Epidermal melanocyte (primary cell): ENCODE measurements at regions not wholly inside any gene's neighbourhood (a gene's known extent, or its start where the extent isn't known, plus 50 kb on each side); places are given as distances from the start of the nearest gene placed in this dataset.

Experiments
- DNase-seq: peaks from one replicate; pipeline ENCODE4 v3.0.0; 2011; ENCODE audit warnings: low spot score; ENCODE audit not compliant: insufficient read length

DNA sequence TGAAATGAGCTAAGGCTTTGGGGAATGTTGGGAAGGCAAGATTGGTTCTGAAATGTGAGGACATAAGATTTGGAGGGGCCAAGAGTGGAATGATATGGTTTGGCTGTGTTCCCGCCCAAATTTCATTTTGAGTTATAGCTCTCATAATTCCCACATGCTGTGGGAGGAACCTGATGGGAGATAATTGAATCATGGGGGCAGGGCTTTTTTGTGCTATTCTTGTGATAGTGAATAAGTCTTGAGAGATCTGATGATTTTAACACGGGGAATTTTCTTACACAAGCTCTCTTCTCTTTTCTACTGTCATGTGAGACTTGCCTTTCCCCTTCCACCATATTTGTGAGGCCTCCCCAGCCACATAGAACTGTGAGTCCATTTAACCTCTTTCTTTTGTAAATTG is 157.6 kb upstream of the C1QTNF7 start:
- no peak for DNase-seq

DNA sequence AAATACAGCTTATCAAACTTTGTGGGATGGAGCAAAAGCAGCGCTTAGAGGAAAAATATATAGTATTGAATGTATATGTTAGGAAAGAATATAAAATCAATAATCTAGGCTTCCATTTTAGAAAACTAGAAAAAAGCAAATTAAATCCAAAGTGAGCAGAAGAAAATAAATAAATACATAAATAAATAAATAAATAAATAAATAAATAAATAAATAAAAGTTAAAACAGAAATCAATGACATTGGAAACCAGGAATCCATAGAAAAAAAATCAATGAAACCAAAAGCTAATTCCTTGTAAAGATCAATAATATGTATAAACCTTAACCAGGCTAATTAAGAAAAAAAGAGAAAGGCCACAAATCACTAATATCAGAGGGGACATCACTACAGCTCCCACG is 141.8 kb upstream of the C1QTNF7 start:
- no peak for DNase-seq

DNA sequence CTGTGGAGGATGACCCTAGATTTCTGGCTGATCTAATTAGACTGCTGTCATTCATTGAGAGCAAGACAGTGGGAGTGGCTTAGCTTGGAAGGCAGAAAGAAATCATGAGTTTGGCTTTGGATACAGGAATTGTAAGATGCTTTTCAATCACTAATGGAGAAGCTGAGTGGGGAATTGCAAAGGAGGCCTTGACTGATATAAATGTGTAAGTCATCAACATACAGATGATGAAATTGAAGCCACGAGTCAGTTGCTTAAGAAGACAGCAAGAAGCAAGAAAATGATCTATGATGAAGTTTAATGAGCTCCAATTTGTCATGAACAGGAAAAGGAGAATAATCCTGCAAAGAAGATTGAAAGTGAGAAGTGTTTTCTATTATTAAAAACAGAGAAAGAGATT is 136.7 kb upstream of the C1QTNF7 start:
- DNase-seq: no peak

DNA sequence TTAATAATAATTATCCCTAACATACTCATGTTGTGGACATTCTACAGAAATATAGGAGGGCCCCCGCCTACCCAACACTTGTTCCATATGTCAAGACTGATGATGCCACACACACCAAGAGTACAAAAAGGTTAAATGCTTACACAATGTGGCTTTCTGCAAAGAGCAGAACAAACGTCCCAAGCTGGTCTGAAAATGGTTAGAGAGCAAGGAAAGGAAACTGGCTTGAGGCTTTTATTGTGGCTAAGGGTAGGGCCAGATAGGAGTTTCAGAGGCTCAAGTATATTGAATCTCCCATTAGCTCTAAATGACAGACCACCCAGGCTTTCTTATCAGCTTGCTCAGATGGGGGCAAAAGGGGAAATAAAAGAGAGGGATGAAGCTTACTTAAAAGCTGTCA is 134.1 kb upstream of the C1QTNF7 start:
- DNase-seq: no peak

DNA sequence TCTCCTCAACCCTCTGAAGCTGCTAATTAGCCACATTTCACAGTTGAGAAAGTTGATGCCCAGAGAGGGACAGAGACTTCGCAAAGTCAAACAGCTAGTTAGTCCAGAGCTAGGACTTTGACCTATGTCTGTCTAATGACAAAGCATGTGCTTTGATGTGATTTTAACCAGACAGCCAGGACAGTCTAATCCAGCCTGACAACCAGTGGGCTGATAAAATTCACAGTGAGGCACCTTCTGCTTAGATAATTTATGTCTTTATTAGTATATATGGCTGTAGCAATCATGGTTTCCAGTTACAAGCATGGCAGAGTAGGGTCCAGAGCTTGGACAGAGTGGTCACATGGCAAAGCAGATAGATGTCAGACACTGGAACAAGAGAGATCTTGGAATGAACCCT is 133.6 kb upstream of the C1QTNF7 start:
- no peak for DNase-seq

- no peak for DNase-seq
Measured at GRCh38 chr4:15294832-15295231, 133.0 kb upstream of the C1QTNF7 start.

DNA sequence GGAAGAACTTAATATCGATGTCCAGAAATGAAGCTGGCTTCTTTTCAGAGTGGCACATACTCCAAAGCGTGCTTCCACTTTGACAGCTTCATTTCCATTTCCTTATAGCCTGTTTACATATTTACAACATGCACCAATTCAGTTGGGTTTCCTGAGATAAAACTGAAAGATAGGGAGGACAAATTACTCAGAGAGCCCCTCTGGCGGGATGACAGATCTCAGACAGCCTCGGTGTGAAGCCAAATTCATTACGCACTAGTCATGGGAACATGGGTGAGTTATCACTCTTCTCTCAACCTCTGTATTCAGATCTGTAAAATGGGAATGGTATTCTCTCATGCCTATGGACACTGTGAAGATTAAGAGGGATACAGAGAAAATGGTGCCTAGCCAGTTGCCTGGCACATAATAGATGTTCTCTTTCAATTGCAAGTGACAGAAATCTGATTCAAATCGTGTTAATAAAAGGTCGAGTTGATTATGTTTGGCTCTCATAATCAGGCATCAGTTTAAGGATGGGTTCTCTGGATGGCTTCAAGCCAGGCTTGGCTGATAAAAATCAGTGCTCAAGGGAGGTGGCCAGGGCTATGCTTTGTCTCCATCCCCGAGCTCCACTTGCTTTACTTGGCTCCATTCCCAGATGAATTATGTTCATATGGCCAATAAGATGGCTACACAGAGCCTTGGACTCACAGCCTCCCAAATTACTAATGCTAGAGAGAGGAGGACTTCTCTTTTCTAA is 132.2 kb upstream of the C1QTNF7 start:
- DNase-seq: no peak

- DNase-seq: no peak
Measured at GRCh38 chr4:15297344-15297743, 130.5 kb upstream of the C1QTNF7 start.

DNA sequence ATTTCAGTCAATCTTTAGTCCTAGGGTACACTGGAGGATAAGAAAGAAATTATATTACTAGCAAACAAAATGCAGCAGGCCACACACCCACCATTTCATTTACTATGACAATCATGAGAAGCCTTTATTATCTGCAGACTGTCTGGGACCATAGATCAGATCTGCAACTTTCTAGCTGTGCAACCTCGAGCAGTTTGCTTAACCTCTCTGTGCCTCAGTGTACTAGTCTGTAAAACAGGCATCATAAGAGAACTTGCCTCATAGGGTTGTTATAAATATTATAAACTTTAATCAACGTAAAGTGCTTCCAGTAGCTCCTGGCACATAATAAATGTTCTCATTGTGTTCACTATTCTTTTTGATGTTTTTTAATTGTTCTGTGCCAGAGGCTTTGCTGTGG is 128.2 kb upstream of the C1QTNF7 start:
- DNase-seq: no peak

GRCh38 chr4:15303052-15303641 is 124.7 kb upstream of the C1QTNF7 start:
- no peak for DNase-seq

DNA sequence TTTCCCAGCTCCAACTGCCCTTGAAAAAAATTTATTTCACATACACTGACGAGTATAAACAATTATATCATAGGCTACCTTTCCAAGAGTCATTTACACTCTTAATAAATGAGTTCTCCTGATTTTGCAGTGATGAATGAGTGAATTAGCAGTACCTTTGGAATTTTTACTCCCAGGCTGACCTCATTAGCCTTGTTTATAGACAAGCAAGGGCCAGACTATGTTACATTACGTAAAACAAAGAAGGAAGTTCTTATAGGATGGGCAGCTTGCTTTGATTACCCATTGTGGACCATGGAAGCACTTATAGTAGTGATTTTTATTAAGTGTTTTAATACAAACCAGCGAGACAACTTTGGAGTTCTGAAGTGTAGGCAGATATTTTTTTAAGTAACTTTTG is 112.9 kb upstream of the C1QTNF7 start:
- no peak for DNase-seq

DNA sequence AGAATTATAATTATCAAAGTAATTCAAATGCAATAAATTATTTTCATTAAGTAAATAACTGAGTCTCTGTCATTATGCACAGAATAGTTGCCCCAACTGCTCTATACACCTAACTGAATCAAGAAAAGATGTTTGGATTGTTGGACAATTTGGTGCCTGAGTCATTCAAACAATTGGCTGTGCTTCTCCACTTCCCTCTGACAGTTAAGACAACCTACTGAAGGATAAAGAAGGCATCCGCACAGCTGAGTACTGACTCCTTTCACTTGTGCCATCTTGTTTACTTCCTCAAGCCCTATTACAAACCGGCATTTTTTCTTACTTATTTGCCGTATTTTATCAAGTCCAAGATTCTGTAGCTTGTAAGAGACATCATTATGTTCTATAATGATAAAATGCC is 110.6 kb upstream of the C1QTNF7 start:
- DNase-seq: no peak

DNA sequence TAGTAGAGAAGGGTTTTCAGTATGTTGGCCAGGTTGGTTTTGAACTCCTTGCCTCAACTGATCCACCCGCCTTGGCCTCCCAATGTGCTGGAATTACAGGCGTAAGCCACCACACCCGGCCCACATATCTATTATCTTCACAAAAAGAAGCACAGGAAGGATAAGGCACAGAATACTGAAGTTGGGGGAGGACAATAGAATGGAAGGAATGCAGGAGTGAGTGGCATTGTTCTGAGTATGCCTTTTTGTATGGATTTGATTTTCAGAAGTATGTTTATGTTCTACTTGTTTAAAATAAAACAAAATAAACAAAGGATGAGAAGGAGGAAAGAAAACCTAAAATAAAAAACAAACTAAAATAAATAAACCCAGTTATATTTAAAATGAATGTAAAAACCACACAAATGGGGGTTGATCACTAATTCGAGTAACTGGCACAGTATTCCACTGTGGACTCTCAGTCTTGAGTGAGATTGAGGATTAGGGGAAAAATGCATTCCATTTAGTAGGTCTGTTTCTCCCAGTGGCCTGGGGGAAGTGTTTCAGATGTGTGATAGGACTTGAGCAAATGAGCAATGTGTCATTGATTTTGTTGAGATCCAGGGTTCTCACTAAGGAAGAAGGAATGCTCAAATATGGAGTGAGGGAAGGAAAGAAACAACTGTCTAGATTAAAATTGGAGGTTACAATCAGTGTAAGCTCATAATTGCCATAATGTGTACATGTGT is 109.0 kb upstream of the C1QTNF7 start:
- no peak for DNase-seq

DNA sequence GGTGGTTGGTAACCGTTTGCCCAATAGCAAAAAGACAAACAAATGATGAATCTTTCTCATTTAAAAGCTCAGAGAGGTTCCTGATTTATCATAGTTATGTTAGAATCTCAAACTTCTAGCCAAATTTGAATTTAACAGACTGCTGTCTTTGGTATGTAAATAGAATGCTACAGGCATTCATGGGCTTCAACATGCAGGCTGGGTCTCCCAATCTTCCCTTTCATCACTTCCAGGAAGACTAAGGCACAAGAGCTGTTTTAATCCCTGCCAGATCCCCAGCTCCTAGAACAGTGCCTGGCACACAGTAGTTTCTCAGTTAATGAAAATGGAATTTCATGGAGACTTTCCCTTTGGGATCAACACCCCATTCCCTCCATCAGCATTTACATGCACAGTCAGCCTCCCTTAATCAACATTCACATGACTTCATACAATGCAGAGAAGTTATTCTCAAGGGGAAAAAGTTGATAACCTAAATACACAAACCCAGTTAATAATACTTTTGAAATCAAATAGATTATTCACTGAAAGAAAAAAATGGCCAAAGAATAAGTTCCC is 107.6 kb upstream of the C1QTNF7 start:
- DNase-seq: no peak

DNA sequence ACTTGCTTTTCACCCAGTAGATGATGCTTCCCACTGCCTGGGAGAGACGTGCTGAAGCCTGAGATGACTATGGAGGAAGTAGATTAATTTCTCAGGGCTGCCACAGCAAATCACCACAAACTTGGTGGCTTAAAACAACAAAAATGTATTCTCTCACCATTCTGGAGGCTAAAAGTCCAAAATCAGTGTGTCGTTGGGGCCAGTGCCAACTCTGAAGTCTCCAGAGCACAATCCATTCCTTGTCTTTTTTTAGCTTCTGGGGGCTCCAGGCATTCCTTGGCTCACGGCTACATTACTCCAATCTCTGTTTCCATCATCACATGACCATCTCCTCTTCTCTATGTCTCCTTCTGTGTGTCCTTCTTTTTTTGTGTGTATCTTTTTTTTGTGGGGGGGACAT is 105.8 kb upstream of the C1QTNF7 start:
- no peak for DNase-seq

DNA sequence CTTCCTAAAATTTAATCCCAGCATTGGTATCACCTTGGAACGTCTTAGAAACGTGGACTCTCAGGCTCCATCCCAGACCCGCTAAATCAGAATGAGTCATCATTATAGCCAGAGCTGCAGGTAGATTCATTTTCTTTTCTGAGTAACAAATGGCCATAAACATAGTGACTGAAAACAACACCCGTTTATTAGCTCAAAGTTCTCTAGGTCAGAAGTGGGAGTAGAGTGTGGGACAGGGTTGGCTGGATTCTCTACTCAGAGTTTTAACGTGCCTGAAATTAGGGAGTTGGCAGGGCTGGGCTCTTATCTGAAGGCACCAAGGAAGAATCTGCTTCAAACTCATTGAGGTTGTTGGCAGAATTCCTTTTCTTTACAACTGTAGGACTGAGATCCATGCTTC is 101.8 kb upstream of the C1QTNF7 start:
- no peak for DNase-seq

GRCh38 chr4:15327311-15328298 is 100.2 kb upstream of the C1QTNF7 start:
- DNase-seq: peak; percentile 46

- no peak for DNase-seq
Measured at GRCh38 chr4:15331930-15332329, 95.9 kb upstream of the C1QTNF7 start.

DNA sequence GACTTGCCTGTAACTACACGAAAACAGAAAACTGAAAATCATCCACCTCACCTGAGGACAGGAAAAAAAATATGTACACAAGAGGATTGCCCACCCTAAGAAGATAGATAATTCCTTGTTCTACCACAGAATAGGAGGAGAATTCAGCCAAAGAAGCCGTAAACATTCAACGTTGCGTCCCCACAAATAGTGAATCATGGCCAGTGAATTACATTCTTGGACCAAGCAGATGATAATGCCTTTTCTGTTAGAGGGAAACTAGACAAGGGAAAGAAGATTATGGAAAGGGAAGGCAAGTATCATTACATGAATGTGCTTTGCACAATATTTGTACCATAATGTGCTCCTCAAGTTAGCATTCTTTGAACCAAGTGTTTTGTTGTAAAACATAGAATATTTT is 95.5 kb upstream of the C1QTNF7 start:
- DNase-seq: no peak

- no peak for DNase-seq
Measured at GRCh38 chr4:15333692-15334633, 93.9 kb upstream of the C1QTNF7 start.
